GM21786 (cell line): ENCODE measurements at regions not wholly inside any gene's neighbourhood (a gene's known extent, or its start where the extent isn't known, plus 50 kb on each side); places are given as distances from the start of the nearest gene placed in this dataset.
A peak's percentile ranks its signal among the peaks of the same experiment; 100 is the strongest.
"Not testable (repeated sequence)": the region's sequence is repeated elsewhere in the genome, so short reads cannot be mapped to it uniquely, and the experiment has no call there.

Experiments
- ATAC-seq: cut with Tn5 transposase; IDR thresholded peaks from one replicate; pipeline ENCODE4 v1.9.1; 2021; ENCODE audit not compliant: unreplicated experiment

DNA sequence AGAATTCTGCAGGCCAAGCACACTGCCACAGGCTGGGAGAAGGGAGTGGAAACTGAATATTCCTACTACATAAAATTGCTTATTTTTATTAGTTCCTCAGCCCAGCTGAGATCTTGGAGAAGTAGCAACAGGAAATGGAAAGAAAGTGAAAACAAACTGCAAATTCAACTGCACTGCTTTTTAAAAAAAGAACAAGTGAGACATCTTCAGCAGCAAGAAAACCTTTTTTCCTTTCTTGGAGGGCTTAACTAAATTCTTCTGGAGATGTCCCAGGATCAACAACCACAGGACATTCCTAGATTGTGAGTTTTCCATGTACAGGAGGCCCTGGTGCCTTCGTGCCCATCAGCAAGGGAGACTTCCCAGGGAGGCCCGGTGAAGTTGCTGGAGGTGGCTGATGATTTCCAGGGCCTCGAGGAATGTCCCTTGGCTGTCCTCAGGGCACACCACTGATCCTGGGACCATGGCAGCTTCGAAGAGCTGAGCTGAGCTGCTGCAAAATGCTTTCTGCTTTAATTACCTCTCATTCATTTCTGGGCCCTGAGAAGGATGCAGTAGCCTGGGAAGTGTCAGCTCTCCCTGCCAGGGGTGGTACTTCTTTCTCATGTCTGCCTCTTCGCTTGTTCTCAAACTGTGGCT is 275.5 kb upstream of the FRG2C start:
- ATAC-seq: not testable (repeated sequence)

GRCh38 chr3:75393288-75393694 is 270.8 kb upstream of the FRG2C start:
- ATAC-seq: not testable (repeated sequence)

DNA sequence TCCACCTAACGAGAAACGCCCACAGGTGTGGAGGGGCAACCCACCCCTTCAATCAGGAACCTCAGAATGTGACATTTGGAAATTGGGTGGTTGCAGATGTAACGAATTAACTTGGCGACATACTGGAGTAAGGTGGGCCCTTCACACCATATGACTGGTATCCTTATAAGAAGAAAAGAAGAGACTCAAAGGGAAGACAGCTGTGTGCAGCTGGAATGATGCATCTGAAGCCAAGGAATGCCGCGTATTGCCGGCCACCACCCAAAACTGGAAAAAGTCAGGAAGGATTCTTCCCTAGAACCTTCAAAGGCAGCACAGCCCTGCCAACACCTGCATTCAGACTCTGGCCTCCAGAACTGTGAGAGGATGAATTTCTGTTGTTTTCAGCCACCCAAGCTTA is 270.0 kb upstream of the FRG2C start:
- ATAC-seq: not testable (repeated sequence)

DNA sequence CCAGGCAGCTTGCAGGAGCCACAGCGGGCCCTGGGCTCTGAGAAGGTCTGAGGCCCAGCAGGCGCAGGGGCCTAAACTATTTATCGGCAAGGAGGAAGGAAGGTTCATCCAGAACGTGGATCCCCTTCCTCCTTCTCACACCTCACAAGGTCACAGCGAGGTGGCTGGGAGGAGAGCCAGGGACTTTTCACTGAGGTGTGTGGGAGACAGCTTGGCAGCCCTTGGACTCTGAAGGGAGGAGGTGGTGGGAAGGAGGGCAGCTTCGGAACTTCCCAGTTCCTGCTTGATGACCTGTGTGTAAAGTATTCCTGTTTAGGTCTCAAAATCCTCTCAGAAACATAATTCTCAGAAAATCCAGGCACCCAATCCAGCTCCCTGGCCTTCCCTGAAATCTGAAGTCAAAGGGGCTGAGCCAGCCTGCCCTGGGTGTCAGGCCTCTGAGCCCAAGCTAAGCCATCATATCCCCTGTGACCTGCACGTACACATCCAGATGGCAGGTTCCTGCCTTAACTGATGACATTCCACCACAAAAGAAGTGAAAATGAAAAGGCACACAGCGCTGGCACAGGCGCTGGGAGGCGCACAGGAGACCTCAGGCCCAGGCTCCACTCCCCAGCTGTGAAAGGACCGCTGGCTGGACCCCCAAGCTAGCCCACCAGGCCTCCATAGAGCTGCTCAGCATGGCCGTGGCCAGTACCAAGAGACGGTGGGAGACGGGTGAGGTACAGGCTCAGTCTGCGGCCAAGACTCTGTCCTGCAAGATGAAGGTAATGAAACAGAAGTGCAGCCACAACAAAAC is 269.4 kb upstream of the FRG2C start:
- not testable (repeated sequence) for ATAC-seq

- ATAC-seq: no peak
These were observed 268.4 kb upstream of the FRG2C start for GRCh38 chr3:75395580-75396315.

DNA sequence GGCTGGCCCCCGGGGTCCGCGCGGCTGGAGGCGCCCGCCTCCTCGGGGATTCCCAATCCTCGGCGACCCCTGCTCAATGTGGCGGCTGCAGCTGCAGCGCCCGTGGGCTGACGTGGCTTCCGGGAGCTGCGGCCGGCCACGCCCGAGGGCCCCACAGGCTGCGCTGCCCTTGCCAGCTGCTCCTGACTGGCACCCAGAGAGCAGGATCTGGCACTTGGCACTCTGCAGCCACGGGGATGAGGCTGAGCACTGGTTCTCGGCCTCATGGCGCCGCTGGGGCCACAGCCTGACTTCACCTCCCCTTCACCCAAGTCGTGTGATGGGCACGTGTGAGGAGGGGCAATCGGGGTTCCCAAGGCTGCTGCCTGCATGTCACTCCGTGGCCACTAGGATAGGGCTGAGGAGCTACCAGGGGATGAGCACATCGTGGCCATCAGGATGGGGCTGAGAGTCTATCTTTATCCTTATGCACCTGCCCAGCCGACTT is 267.8 kb upstream of the FRG2C start:
- ATAC-seq: no peak

- not testable (repeated sequence) for ATAC-seq
These were observed 266.6 kb upstream of the FRG2C start for GRCh38 chr3:75397486-75397885.

DNA sequence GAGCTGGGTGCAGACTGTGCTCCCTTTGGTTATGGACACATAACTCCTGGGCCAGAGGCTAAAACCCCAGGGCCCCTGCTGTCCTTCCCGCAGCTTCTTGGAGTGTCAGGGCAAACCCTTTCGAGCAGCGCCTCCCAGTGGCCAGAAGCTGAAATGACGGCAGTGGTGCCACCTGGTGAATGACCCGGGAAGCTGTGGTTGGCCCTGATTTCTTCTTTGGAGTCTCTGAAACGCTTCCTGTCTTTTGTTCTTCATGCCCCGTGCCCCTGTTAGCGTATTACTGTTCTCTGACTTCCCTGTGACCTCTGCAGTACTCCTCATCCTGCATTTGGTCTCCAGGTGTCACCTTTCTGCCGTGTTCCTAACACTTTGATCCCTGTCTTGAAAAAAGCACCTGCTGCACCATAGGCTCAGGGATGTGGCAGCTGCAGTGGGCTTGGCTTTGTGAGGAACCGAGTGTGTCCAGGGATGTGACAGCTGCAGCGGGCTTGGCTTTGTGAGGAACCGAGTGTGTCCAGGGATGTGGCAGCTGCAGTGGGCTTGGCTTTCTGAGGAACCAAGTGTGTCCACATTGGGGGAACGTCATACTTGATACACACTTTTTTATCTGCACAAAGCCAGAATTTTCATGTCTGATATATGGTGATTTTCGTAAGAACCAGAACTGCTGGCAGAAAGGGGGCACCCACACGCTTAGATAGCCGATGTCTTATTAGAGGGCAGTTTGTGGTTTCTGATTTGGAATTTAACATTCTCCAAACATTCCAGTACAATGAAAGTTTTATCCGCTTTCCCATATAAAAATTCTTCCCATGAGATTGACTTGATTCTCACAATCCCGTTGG is 241.8 kb upstream of the FRG2C start:
- not testable (repeated sequence) for ATAC-seq

DNA sequence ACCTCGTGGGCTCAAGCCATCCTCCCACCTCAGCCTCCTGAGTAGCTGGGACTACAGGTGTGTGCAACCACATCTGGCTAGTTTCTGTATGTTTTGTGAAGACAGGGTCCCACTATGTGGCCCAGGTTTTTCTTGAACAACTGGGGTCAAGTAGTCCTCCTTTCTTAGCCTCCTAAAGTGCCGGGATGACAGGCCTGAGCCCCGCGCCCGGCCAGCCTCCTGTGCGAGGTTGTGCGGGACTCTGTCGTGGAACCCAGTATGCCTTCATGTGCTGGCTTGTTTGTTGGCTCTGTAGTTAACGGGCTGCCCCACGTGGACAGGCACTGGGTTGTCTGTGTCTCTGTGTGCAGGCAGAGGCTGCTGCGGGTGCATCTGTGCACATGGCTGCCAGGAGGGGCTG is 238.7 kb upstream of the FRG2C start:
- ATAC-seq: not testable (repeated sequence)

DNA sequence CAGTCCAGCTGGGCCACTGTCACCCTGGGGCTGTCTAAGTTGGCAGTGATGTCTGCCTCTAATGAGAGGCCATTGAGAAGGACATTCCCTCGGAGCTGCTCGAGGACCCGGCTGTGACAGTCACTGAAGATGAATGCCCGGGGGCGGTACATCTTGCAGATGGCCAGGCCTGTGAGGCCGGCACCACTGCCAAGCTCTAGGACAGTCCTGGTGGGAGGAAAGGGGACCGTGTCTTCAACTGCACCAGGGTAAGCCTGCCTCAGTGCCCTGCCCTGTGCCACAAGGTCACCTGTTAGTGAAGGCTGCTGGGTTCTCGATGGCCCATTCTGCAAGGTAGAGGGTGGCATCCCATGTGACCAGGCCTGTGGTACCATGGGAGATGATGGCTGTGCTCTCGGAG is 236.6 kb upstream of the FRG2C start:
- ATAC-seq: not testable (repeated sequence)

- ATAC-seq: not testable (repeated sequence)
These were observed 236.2 kb upstream of the FRG2C start for GRCh38 chr3:75427906-75428305.

DNA sequence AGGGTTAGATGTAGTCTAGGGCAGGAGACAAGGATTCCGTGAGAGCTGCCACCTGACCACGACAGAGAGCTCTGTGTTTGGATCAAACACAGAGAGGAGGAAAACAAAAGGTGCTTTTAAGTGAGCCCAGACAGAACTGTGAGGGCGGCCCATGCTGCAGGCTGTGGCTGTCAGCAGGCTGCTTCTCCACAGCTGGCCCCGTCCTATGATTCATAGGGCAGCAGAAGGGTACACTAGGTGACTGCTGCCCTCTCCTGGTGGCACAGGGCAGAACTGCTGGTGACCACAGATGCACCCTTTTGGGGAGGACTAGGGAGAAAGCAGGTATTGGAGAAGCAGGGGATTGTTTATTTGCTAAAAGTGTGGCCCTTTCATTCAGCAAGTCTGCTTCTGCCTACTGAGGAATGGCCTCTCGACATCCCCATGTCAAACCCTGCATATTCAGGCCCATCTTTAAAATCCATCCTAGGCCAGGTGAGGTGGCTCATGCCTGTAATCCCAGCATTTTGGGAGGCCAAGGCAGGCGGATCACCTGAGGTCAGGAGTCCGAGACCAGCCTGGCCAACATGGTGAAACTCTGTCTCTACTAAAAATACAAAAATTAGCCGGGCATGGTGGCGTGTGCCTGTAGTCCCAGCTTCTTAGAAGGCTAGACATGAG is 234.4 kb upstream of the FRG2C start:
- not testable (repeated sequence) for ATAC-seq

- not testable (repeated sequence) for ATAC-seq
These were observed 233.7 kb upstream of the FRG2C start for GRCh38 chr3:75430406-75430805.

GRCh38 chr3:75431120-75431519 is 233.0 kb upstream of the FRG2C start:
- ATAC-seq: not testable (repeated sequence)

DNA sequence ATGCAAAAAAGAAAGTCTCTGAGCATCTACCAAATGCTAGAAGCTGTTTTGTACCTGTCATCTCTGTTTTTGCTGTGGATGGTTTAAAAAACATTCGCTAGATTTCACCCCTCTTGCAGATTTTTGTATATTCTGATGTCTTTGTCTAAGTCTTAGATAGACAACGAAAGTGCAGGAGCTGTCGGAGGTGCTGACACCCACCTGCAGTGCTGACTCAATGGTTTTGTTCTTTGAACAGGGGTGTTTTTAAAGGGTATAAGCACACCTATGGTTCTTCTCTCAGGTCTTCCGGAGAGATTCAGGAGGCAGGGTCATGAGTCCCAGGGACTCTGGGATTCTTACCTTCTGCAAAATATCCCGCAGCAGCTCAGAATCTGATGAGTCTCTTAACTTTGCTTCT is 231.7 kb upstream of the FRG2C start:
- ATAC-seq: not testable (repeated sequence)

DNA sequence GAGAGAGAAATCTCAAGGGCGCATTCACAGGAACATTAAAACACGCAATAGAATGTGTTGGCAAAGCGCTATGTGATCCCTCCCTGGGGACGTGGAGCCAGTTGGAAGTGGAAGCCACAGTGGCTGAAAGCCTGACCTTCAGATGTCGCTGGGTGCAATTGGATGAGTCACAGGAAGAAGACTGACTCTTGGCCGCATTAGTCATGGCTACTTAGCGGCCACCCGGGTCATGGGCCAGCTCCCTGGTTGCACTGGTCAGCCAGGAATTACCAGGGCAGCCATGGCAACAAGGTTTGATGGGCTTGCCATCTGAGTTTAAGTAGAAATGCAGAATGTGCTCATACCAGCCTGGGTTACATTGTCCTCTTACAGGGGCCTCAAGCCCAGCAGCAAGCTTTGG is 231.2 kb upstream of the FRG2C start:
- not testable (repeated sequence) for ATAC-seq

DNA sequence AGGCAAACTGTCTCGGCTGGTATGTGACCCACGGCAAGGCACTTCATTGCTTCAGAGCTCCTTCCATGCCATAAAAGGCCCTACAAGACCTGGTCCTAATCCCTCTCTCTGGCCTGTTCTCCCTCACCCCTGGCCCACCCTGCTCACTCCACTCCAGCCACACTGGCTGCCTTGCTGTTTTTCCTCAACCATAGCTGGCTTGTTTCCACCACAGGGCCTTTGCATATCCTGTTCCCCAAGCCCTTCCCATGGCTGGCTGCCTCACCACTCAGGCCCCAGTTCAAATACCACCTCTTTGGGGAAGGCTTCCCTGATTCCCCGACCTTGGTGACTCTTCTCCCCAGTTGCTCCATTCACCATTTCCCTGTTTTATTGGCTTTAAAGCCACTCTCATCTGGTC is 230.8 kb upstream of the FRG2C start:
- ATAC-seq: not testable (repeated sequence)

DNA sequence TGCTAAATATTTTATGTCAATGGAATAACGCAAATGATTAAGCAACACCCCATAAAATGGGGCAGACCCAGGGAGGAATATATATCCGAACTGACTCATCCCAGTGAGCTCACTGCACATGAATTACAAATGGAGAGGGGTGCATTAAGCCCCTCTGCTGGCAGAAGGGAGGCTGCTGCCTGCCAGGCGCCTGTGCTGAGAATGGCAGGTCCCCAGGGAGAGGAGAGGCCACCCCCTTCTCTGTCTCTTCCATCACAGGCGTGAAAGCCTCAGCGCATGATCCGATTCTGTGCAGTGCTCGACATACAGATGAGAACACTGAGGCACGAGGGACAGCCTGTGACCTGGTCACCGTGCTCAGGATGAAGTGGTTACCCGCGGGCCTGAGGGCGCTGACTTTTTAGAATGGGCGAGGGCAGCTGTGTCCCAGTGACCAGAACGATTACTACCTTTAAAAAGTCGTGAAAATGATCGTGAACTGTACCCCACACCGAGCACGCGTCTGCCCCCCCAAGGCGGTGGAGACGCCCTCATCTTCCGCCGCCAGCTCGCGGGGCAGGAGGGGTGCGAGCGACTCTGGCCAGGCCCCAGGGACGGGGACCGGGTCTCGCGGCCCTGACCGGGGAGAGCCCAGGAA is 229.7 kb upstream of the FRG2C start:
- not testable (repeated sequence) for ATAC-seq

- peak; percentile 98 for ATAC-seq
These were observed 229.0 kb upstream of the FRG2C start for GRCh38 chr3:75434913-75435793.
